ENCODE measurements at regions not wholly inside any gene's neighbourhood (a gene's known extent, or its start where the extent isn't known, plus 50 kb on each side); places are given as distances from the start of the nearest gene placed in this dataset.

DNA sequence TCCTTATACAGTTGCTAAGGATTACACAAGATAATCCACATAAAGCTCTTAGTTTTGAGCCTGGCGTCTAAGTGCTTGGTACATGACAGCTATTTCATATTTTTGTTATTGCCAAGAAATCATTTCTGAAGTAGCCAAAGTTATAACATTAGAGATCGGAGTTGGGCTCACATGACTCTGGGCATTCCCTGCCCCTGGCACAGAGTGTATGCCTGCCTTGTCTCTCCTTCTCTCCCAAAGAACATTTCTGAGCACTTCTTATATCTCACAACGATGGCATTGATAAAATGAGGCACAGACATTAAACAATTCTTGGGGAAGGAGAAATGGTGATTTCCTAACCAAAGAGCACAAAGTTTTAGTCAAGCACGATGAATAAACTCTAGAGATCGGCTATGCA, 87.7 kb upstream of the DDX18 start:
- H3K36me3 ChIP-seq (ENCODE audit: control insufficient read depth in 4 of 4, insufficient read depth in 4 of 4, low read length in 3 of 4) = no peaks in the 10 kb centered on the region
- ChIA-PET CTCF (no interaction called here), POLR2A (no interaction called here)
- no peaks in the 10 kb centered on the region for H3K27me3 ChIP-seq (replicated peaks in 2 of 5; ENCODE audit: control insufficient read depth in 4 of 5, insufficient read depth in 5 of 5, low read length in 4 of 5)
- 83% methylated on average over 1 of the region's 5 CpGs for WGBS (ENCODE audit: insufficient coverage)
- peaks cover 0 to 6% (median 0%) of the 10 kb centered on the region in 4 experiments for H3K4me1 ChIP-seq (ENCODE audit: control extremely low read depth in 1 of 4, control insufficient read depth in 4 of 4, insufficient read depth in 4 of 4, low read length in 3 of 4)
- H3K27ac ChIP-seq (ENCODE audit: insufficient read depth in 1 of 2, low read depth in 1 of 2, low read length in 2 of 2, poor library complexity in 1 of 2, severe bottlenecking in 2 of 2) = no peak overlapping the region
- DNase-seq = no peak
- H3K4me3 ChIP-seq (ENCODE audit: control insufficient read depth in 1 of 7, extremely low read depth in 1 of 7, insufficient read depth in 4 of 7, low read depth in 2 of 7, low read length in 6 of 7) = no peak overlapping the region
- H3K9me3 ChIP-seq (ENCODE audit: control extremely low read depth in 1 of 5, control insufficient read depth in 4 of 5, insufficient read depth in 2 of 5, low read depth in 1 of 5, low read length in 4 of 5) = peaks cover 0 to 3% (median 0%) of the 10 kb centered on the region in 5 experiments

GRCh38 chr2:117737846-117738245, 76.6 kb upstream of the DDX18 start:
- DNase-seq = no peak
- Histone ChIP-seq H3K4me3 (ENCODE audit: control insufficient read depth in 1 of 7, extremely low read depth in 1 of 7, insufficient read depth in 4 of 7, low read depth in 2 of 7, low read length in 6 of 7) (no peak overlapping the region), H3K27me3 (replicated peaks in 2 of 5; ENCODE audit: control insufficient read depth in 4 of 5, insufficient read depth in 5 of 5, low read length in 4 of 5) (peaks cover 0 to 2% (median 0%) of the 10 kb centered on the region in 5 experiments), H3K36me3 (ENCODE audit: control insufficient read depth in 4 of 4, insufficient read depth in 4 of 4, low read length in 3 of 4) (no peaks in the 10 kb centered on the region), H3K9me3 (ENCODE audit: control extremely low read depth in 1 of 5, control insufficient read depth in 4 of 5, insufficient read depth in 2 of 5, low read depth in 1 of 5, low read length in 4 of 5) (peaks cover 0 to under 1% (median 0%) of the 10 kb centered on the region in 5 experiments), H3K4me1 (ENCODE audit: control extremely low read depth in 1 of 4, control insufficient read depth in 4 of 4, insufficient read depth in 4 of 4, low read length in 3 of 4) (no peaks in the 10 kb centered on the region), H3K27ac (ENCODE audit: insufficient read depth in 1 of 2, low read depth in 1 of 2, low read length in 2 of 2, poor library complexity in 1 of 2, severe bottlenecking in 2 of 2) (no peak overlapping the region)
- ChIA-PET CTCF (no interaction called here), POLR2A (interaction anchor here (1.1 kb wide), 1 partner anchor 26 kb away, joined by 4 read pairs; no protein-coding TSS in a partner anchor)

DNA sequence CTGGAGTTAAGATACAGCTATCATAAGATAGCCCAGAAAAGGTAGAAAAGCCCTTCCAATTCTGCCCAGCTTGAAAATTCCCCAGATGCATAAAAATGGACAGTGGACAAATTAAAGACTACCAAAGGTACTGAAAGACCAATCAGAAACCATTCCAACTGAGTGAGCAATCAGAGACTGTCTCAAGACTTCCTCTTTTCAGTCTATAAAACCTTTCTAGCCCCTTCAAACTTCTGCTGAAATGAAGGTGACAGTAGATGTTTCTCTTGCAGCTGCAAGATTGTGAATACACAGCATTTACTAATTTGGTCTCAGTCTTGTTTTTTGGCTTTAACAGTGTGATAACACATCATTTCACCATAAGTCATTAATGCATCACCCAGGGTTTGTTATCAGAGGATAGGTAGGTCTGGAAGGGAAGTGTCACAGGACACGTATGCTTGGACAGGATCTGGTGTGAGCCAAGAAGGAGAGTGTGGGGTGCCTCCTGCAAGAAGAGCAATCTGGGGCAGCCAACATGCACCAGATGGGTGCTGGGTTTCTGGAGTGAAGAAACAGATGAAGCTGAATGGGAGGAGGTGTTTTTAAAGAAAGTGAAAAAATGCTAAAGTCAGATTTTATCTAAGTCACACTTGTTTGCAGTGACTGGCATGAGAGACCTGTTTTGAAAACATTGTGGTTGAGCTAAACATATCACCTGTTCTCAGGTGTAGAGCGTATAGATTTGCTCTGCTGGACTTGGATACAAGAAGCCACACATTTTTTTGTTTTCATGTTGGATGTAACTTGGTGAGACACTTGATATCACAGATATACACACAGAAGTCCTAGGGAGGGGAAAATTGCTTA, 75.3 kb upstream of the DDX18 start:
- 60% methylated on average over 1 of the region's 2 CpGs for WGBS (ENCODE audit: insufficient coverage)
- Histone ChIP-seq H3K4me1 (ENCODE audit: control extremely low read depth in 1 of 4, control insufficient read depth in 4 of 4, insufficient read depth in 4 of 4, low read length in 3 of 4) (no peaks in the 10 kb centered on the region), H3K27ac (ENCODE audit: insufficient read depth in 1 of 2, low read depth in 1 of 2, low read length in 2 of 2, poor library complexity in 1 of 2, severe bottlenecking in 2 of 2) (no peak overlapping the region), H3K27me3 (replicated peaks in 2 of 5; ENCODE audit: control insufficient read depth in 4 of 5, insufficient read depth in 5 of 5, low read length in 4 of 5) (peaks cover 0 to 2% (median 0%) of the 10 kb centered on the region in 5 experiments), H3K4me3 (ENCODE audit: control insufficient read depth in 1 of 7, extremely low read depth in 1 of 7, insufficient read depth in 4 of 7, low read depth in 2 of 7, low read length in 6 of 7) (no peak overlapping the region), H3K9me3 (ENCODE audit: control extremely low read depth in 1 of 5, control insufficient read depth in 4 of 5, insufficient read depth in 2 of 5, low read depth in 1 of 5, low read length in 4 of 5) (no peaks in the 10 kb centered on the region), H3K36me3 (ENCODE audit: control insufficient read depth in 4 of 4, insufficient read depth in 4 of 4, low read length in 3 of 4) (no peaks in the 10 kb centered on the region)
- no peak for DNase-seq
- CTCF ChIA-PET = interaction anchor here (1.2 kb wide), 1 partner anchor 14 kb away, joined by 3 read pairs; no protein-coding TSS in a partner anchor
- POLR2A ChIA-PET = no interaction called here

- no peak overlapping the region for H3K4me3 ChIP-seq (ENCODE audit: control insufficient read depth in 1 of 7, extremely low read depth in 1 of 7, insufficient read depth in 4 of 7, low read depth in 2 of 7, low read length in 6 of 7)
- no peaks in the 10 kb centered on the region for H3K36me3 ChIP-seq (ENCODE audit: control insufficient read depth in 4 of 4, insufficient read depth in 4 of 4, low read length in 3 of 4)
- no peaks in the 10 kb centered on the region for H3K4me1 ChIP-seq (ENCODE audit: control extremely low read depth in 1 of 4, control insufficient read depth in 4 of 4, insufficient read depth in 4 of 4, low read length in 3 of 4)
- DNase-seq = no peak
- H3K27ac ChIP-seq (ENCODE audit: insufficient read depth in 1 of 2, low read depth in 1 of 2, low read length in 2 of 2, poor library complexity in 1 of 2, severe bottlenecking in 2 of 2) = no peak overlapping the region
- no peaks in the 10 kb centered on the region for H3K27me3 ChIP-seq (replicated peaks in 2 of 5; ENCODE audit: control insufficient read depth in 4 of 5, insufficient read depth in 5 of 5, low read length in 4 of 5)
- WGBS (ENCODE audit: insufficient coverage) = 76% methylated on average over 5 of the region's 5 CpGs
- POLR2A ChIA-PET = no interaction called here
- CTCF ChIA-PET = no interaction called here
- H3K9me3 ChIP-seq (ENCODE audit: control extremely low read depth in 1 of 5, control insufficient read depth in 4 of 5, insufficient read depth in 2 of 5, low read depth in 1 of 5, low read length in 4 of 5) = no peaks in the 10 kb centered on the region
These were observed 69.0 kb upstream of the DDX18 start for GRCh38 chr2:117745537-117745936.

DNA sequence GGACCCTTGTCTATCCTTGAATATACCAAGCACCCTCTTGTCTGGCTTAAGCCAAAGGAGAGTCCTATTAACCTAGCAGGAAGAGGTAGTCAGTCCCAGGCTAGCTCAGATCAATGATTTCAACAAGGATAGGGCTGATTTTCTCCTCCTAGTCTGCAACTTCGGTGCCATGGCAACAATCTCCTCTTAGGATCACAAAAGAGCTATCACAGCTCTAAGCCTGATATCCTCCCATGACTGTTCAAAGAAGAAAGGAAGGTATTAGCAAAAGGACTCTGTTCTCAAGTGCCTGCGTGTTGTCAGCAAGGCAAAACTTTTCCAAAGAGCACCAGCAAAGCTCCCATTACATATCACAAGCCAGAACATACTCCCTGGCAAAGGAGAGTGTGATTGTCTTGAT, 58.7 kb upstream of the DDX18 start:
- no peak overlapping the region for H3K27ac ChIP-seq (ENCODE audit: insufficient read depth in 1 of 2, low read depth in 1 of 2, low read length in 2 of 2, poor library complexity in 1 of 2, severe bottlenecking in 2 of 2)
- no peaks in the 10 kb centered on the region for H3K36me3 ChIP-seq (ENCODE audit: control insufficient read depth in 4 of 4, insufficient read depth in 4 of 4, low read length in 3 of 4)
- ChIA-PET CTCF (no interaction called here), POLR2A (no interaction called here)
- no peaks in the 10 kb centered on the region for H3K9me3 ChIP-seq (ENCODE audit: control extremely low read depth in 1 of 5, control insufficient read depth in 4 of 5, insufficient read depth in 2 of 5, low read depth in 1 of 5, low read length in 4 of 5)
- peaks cover 0 to 3% (median 0%) of the 10 kb centered on the region in 5 experiments for H3K27me3 ChIP-seq (replicated peaks in 2 of 5; ENCODE audit: control insufficient read depth in 4 of 5, insufficient read depth in 5 of 5, low read length in 4 of 5)
- no peak overlapping the region for H3K4me3 ChIP-seq (ENCODE audit: control insufficient read depth in 1 of 7, extremely low read depth in 1 of 7, insufficient read depth in 4 of 7, low read depth in 2 of 7, low read length in 6 of 7)
- H3K4me1 ChIP-seq (ENCODE audit: control extremely low read depth in 1 of 4, control insufficient read depth in 4 of 4, insufficient read depth in 4 of 4, low read length in 3 of 4) = no peaks in the 10 kb centered on the region
- DNase-seq = no peak
- WGBS (ENCODE audit: insufficient coverage) = no CpG with 5 or more reads among the region's 2 CpGs

DNA sequence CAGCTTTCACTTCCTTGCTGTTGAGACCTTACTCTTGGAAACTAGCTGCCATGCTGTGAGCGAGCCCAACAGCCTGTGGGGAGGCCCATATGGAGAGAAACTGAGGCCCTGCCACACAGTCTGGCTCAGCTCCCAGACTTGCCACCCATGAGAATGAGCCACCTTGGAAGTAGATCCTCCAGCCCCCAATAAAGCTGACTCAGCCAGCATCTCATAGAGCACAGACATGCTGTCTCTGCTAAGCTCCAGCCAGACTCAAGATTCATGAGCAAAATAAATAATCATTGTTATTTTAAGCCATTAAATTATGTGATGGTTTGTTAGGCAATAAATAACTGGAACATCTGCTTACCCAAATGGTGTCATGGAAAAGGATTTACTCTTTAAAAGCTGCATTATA, 53.6 kb upstream of the DDX18 start:
- H3K27me3 ChIP-seq (replicated peaks in 2 of 5; ENCODE audit: control insufficient read depth in 4 of 5, insufficient read depth in 5 of 5, low read length in 4 of 5) = peaks cover 0 to 4% (median 0%) of the 10 kb centered on the region in 5 experiments
- POLR2A ChIA-PET = no interaction called here
- H3K36me3 ChIP-seq (ENCODE audit: control insufficient read depth in 4 of 4, insufficient read depth in 4 of 4, low read length in 3 of 4) = no peaks in the 10 kb centered on the region
- no peak overlapping the region for H3K27ac ChIP-seq (ENCODE audit: insufficient read depth in 1 of 2, low read depth in 1 of 2, low read length in 2 of 2, poor library complexity in 1 of 2, severe bottlenecking in 2 of 2)
- DNase-seq = no peak
- H3K4me3 ChIP-seq (ENCODE audit: control insufficient read depth in 1 of 7, extremely low read depth in 1 of 7, insufficient read depth in 4 of 7, low read depth in 2 of 7, low read length in 6 of 7) = no peak overlapping the region
- WGBS (ENCODE audit: insufficient coverage) = 86% methylated on average over 1 of the region's 1 CpG
- CTCF ChIA-PET = no interaction called here
- H3K4me1 ChIP-seq (ENCODE audit: control extremely low read depth in 1 of 4, control insufficient read depth in 4 of 4, insufficient read depth in 4 of 4, low read length in 3 of 4) = no peaks in the 10 kb centered on the region
- H3K9me3 ChIP-seq (ENCODE audit: control extremely low read depth in 1 of 5, control insufficient read depth in 4 of 5, insufficient read depth in 2 of 5, low read depth in 1 of 5, low read length in 4 of 5) = no peaks in the 10 kb centered on the region

- CTCF ChIA-PET = no interaction called here
- DNase-seq = no peak
- H3K27ac ChIP-seq (ENCODE audit: insufficient read depth in 1 of 2, low read depth in 1 of 2, low read length in 2 of 2, poor library complexity in 1 of 2, severe bottlenecking in 2 of 2) = no peak overlapping the region
- POLR2A ChIA-PET = no interaction called here
- H3K4me3 ChIP-seq (ENCODE audit: control insufficient read depth in 1 of 7, extremely low read depth in 1 of 7, insufficient read depth in 4 of 7, low read depth in 2 of 7, low read length in 6 of 7) = no peak overlapping the region
- H3K4me1 ChIP-seq (ENCODE audit: control extremely low read depth in 1 of 4, control insufficient read depth in 4 of 4, insufficient read depth in 4 of 4, low read length in 3 of 4) = no peaks in the 10 kb centered on the region
- H3K36me3 ChIP-seq (ENCODE audit: control insufficient read depth in 4 of 4, insufficient read depth in 4 of 4, low read length in 3 of 4) = no peaks in the 10 kb centered on the region
- no peaks in the 10 kb centered on the region for H3K9me3 ChIP-seq (ENCODE audit: control extremely low read depth in 1 of 5, control insufficient read depth in 4 of 5, insufficient read depth in 2 of 5, low read depth in 1 of 5, low read length in 4 of 5)
- H3K27me3 ChIP-seq (replicated peaks in 2 of 5; ENCODE audit: control insufficient read depth in 4 of 5, insufficient read depth in 5 of 5, low read length in 4 of 5) = peaks cover 0 to 4% (median 0%) of the 10 kb centered on the region in 5 experiments
These were observed 52.0 kb upstream of the DDX18 start for GRCh38 chr2:117762454-117762853.
